ENCODE measurements at regions not wholly inside any gene's neighbourhood (a gene's known extent, or its start where the extent isn't known, plus 50 kb on each side); places are given as distances from the start of the nearest gene placed in this dataset.

DNA sequence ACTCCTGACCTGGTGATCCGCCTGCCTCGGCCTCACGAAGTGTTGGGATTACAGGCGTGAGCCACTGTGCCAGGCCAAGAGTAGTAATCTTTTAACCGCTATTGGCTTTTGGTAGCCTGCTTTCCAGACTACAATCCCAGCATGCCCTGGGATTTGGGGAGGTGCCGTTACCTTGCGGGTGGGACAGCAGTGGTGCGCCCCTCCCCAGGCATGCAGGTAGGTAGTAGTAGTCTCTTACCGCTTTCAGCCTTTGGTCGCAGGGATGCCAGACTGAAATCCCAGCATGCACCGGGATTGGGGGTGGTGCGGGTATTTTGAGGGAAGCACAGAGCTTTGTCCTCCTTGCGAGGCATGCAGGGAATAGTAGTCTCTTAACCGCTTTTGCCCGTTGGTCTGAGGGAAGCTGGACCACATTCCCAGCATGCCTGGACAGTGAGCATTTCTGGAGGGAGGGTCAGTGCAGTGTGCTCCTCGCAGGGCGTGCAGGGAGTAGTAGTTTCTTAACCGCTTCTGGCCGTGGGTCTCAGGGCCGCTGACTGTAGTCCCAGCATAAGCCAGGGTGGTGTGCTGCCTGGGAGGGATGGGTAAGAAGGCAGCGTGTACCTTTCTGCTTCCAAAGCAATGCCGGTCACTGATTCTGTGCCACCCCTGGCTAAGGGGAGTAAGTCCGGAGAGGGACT is 1686.8 kb downstream of the TP53TG3F start:
- no peak for DNase-seq
- Histone ChIP-seq H3K4me3 (no peak overlapping the region), H3K27ac (no peak overlapping the region), H3K9me3 (no peaks in the 10 kb centered on the region), H3K36me3 (no peaks in the 10 kb centered on the region), H3K4me1 (ENCODE audit: insufficient read depth) (no peaks in the 10 kb centered on the region), H3K27me3 (no peaks in the 10 kb centered on the region)
- 82 to 89% (median 88%) methylated on average over 23 of the region's 23 CpGs for WGBS, 3 donors
- intact Hi-C loops (cut with DNase I): no loop called here
- no peak for TF ChIP-seq CTCF (IDR thresholded peaks at IDR 0.05)
- TF ChIP-seq POLR2A (IDR thresholded peaks at IDR 0.05): no peak
- TF ChIP-seq EP300 (IDR thresholded peaks at IDR 0.05): no peak

GRCh38 chr16:35146723-35147458 is 1687.5 kb downstream of the TP53TG3F start:
- TF ChIP-seq EP300 (IDR thresholded peaks at IDR 0.05) (no peak), POLR2A (IDR thresholded peaks at IDR 0.05) (no peak)
- Histone ChIP-seq H3K27ac (no peak overlapping the region), H3K4me1 (ENCODE audit: insufficient read depth) (no peaks in the 10 kb centered on the region), H3K9me3 (no peaks in the 10 kb centered on the region), H3K4me3 (no peak overlapping the region), H3K36me3 (no peaks in the 10 kb centered on the region), H3K27me3 (no peaks in the 10 kb centered on the region)
- intact Hi-C loops (cut with DNase I): no loop called here
- peak in 1 of 5 donors; percentile 14 for DNase-seq
- WGBS, 3 donors: 80 to 88% (median 80%) methylated on average over 13 to 14 of the region's 14 CpGs

- intact Hi-C loops (cut with DNase I): no loop called here
- Histone ChIP-seq H3K4me1 (ENCODE audit: insufficient read depth) (no peaks in the 10 kb centered on the region), H3K9me3 (no peaks in the 10 kb centered on the region), H3K27me3 (no peaks in the 10 kb centered on the region), H3K36me3 (no peaks in the 10 kb centered on the region), H3K4me3 (no peak overlapping the region), H3K27ac (no peak overlapping the region)
- TF ChIP-seq CTCF (IDR thresholded peaks at IDR 0.05): no peak
- no peak for TF ChIP-seq POLR2A (IDR thresholded peaks at IDR 0.05)
- no peak for TF ChIP-seq EP300 (IDR thresholded peaks at IDR 0.05)
- no peak for DNase-seq
- WGBS, 3 donors: 48 to 56% (median 52%) methylated on average over 10 of the region's 10 CpGs
Measured at GRCh38 chr16:35147556-35148504, 1688.4 kb downstream of the TP53TG3F start.

DNA sequence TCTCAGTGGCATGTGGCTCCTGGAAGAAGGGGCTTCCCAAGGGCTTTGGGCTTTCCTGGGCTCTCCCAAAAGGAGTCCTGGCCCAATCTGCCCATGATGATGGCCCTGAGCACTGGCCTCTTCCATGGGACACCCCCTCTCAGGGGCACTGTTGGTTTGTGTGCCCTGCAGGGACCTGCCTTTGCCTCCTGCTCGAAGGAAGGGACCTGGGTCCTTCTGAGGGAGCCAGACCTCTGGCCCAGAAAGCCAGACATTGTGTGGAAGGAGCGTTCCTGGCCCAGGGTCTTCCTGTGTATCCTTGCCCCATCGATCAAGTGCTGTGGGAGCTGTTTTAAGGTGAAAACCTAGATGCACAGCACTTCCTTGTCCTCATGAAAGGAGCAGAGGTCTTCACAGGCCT is 1689.3 kb downstream of the TP53TG3F start:
- TF ChIP-seq POLR2A (IDR thresholded peaks at IDR 0.05) (no peak), EP300 (IDR thresholded peaks at IDR 0.05) (no peak), CTCF (IDR thresholded peaks at IDR 0.05) (no peak)

More for the DNA sequence above, 1689.3 kb downstream of the TP53TG3F start:
- no peaks in the 10 kb centered on the region for H3K36me3 ChIP-seq
- H3K9me3 ChIP-seq: no peaks in the 10 kb centered on the region
- H3K27me3 ChIP-seq: no peaks in the 10 kb centered on the region
- intact Hi-C loops (cut with DNase I): no loop called here
- no peaks in the 10 kb centered on the region for H3K4me1 ChIP-seq (ENCODE audit: insufficient read depth)
- WGBS, 3 donors: 37 to 44% (median 37%) methylated on average over 3 of the region's 3 CpGs
- DNase-seq: no peak
- H3K4me3 ChIP-seq: no peak overlapping the region
- H3K27ac ChIP-seq: no peak overlapping the region
